Retinal pigment epithelial cell (primary cell): ENCODE measurements at regions not wholly inside any gene's neighbourhood (a gene's known extent, or its start where the extent isn't known, plus 50 kb on each side); places are given as distances from the start of the nearest gene placed in this dataset.

Experiments
- DNase-seq: peaks from one replicate; pipeline ENCODE4 v3.0.0-alpha.2; 2010; ENCODE audit warnings: low read depth
- H3K4me3 ChIP-seq: 2 replicates; pipeline ENCODE4 v1.5.1; 2011; ENCODE audit warnings: mild to moderate bottlenecking, low read length, control low read depth, moderate library complexity
- CTCF ChIP-seq: conservative IDR thresholded peaks from 2 replicates; pipeline ENCODE4 v1.5.1; 2011; ENCODE audit warnings: low read depth, low read length, control low read depth, inconsistent platforms

GRCh38 chr5:87115839-87116364, 151.8 kb upstream of the RASA1 start:
- no peak for DNase-seq
- no peak overlapping the region for H3K4me3 ChIP-seq
- TF ChIP-seq CTCF, result no peak

GRCh38 chr5:87116825-87117512, 150.7 kb upstream of the RASA1 start:
- DNase-seq, result no peak
- no peak overlapping the region for H3K4me3 ChIP-seq
- TF ChIP-seq CTCF, result no peak

- H3K4me3 ChIP-seq, result no peak overlapping the region
- DNase-seq, result no peak
- TF ChIP-seq CTCF, result no peak
These were observed 148.1 kb upstream of the RASA1 start for GRCh38 chr5:87119588-87119987.

- DNase-seq, result peak; percentile 38
- TF ChIP-seq CTCF, result no peak
- H3K4me3 ChIP-seq, result no peak overlapping the region
These were observed 147.0 kb upstream of the RASA1 start for GRCh38 chr5:87120518-87121303.

- peak; percentile 72 for DNase-seq
- H3K4me3 ChIP-seq, result no peak overlapping the region
- no peak for TF ChIP-seq CTCF
These were observed 146.2 kb upstream of the RASA1 start for GRCh38 chr5:87121304-87122150.

- no peak for DNase-seq
- TF ChIP-seq CTCF, result no peak
- H3K4me3 ChIP-seq, result no peak overlapping the region
These were observed 145.3 kb upstream of the RASA1 start for GRCh38 chr5:87122151-87122977.
